ENCODE measurements at regions not wholly inside any gene's neighbourhood (a gene's known extent, or its start where the extent isn't known, plus 50 kb on each side); places are given as distances from the start of the nearest gene placed in this dataset.

DNA sequence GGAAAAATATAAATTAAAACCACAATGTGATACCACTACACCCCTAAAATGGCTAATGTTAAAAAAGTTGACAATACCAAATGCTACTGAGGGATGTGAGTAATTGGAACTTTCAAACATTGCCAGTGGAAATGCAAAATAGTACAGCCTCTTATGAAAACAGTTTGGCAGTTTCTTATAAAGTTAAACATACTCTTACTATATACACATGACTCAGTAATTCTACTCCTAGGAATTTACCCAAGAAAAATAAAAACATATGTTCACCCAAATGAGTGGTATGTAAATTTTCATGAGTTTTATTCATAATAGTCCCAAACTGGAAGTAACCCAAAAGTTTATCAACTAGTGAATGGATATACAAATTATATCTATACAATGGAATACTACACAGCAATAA, 228.0 kb downstream of the CYP26B1 start:
- DNase-seq, result no peak

DNA sequence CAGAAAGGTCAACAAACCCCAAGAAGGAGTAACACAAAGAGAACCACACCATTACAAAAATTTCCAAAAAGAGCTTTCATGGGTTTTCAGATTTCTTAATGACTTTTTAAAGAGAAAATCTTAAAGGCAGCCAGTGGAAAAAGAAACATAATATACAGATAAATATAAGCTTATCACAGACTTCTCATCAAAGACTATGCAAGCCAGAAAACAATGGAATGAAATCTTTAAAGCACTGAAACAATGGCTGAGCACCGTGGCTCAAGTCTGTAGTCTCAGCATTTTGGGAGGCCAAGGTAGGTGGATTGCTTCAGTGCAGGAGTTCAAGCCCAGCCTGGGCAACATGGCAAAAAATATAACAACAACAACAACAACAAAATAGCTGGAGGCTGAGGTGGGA, 237.4 kb downstream of the CYP26B1 start:
- no peak for DNase-seq

DNA sequence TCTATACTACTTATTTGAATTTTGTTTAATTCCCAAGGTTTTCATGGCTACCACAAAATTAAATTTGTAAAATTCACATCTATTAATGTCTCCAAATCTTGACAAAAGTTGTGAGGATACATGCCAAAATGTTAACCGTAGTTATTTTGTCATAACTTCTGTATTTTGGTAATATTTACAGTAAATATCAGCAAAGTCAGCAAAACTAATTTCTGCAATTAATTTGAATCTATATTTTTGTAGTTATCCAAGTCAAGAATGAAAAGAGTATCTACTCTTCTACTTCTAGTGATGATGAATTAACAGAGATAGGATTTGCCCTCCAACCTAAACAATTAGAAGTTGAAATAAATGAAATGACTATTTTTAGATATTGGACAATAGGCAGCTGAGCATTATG, 238.9 kb downstream of the CYP26B1 start:
- DNase-seq, result no peak

DNA sequence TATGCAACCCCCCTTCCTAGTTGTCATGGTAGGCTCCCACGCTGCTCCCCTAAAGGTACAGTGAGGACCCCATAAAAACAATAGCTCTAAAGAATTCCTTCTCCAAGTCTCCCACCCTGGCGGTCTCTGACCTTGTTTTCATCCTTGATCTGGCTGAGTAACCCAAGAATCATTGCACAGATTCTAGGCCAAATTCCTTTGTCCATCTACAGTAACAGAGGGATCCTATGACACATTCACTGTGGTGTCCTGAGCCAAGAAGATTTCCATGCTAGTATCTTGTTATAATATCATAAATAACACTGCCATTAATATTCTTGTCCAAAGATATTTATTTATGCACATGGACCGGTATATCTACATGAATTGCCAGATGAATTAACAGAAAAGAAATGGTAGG, 240.2 kb downstream of the CYP26B1 start:
- DNase-seq, result no peak

DNA sequence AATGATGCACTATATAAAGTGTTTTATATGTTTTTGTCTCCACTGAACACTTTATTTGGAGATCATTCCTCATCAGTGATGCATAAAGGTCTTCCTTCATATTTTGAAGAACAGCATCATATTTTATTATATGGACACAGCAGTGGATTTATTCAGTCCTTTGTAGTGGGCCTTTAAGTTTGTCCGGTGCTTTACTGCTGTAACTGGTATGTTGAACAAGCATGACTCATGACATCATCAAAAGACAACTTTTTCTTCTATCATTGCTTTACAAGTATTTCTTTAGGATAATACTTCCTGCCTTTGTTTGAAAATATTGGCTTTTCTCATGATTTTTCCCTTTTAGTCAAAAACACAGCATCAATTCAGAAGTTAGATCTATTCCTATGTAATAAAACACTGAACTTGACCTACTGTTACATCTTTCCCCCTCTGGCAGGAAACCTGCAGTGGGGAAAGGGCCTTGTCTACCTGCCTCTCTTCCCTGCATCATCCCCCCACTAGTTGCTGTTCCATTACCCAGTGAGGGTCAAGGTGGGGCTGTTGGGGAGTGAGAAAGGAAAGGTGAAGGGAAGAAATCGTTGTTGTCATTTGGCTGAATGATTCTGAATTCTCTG, 241.2 kb downstream of the CYP26B1 start:
- DNase-seq, result no peak

DNA sequence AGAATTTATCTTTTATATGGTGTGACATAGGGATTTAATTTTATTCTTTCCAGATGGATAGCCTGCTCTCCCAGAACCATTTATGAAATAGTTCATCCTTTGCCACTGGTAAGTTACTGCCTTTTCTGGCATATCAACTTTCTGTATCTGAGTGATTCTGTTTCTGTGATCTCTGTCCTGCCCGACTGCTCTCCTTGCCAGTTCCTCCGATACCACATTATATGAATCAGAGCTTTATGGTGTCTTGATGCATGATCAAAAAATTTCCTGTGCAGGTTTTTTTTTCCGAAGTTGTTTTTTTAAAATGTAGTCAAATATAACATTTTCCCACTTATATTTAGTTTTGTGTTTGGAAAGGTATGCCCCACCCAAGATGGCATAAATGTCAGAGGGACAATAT, 242.5 kb downstream of the CYP26B1 start:
- DNase-seq, result no peak

DNA sequence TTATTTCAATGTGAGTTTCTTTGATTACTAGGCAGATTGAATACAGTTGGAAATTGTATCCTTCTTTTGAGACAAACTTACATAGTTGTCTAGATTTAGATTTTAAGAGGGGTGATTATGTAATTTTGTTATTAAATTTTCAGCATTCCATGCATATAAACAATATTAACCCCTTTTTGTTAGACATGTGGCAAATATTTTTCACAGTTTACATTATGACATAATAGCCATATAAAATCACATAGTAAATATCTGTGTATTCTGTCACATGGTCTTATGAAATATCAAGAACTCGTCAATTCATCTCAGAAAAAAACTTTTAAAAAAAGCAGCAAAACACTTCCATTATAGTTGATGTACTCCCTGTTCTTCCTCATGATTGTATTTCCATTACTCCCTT, 243.8 kb downstream of the CYP26B1 start:
- DNase-seq, result no peak

DNA sequence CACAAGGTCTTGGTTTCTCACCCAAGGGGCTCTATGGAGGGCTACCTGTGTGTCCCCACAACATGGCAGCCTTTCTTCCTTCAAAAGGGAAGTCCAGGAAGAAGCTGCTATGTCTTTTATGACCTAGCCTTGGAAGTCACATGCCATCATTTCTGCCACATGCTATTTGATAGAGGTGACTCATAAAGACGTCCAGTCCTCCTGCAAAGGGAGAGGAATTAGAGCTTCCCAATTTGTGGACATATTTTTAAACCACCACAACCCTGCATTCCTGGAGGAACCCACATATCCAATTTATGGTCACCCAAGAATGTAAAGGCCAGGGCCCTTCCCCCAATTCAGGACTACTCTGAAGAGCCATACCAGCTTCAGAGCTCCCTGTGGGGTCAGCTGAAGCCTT, 246.2 kb downstream of the CYP26B1 start:
- peak; percentile 18 for DNase-seq

DNA sequence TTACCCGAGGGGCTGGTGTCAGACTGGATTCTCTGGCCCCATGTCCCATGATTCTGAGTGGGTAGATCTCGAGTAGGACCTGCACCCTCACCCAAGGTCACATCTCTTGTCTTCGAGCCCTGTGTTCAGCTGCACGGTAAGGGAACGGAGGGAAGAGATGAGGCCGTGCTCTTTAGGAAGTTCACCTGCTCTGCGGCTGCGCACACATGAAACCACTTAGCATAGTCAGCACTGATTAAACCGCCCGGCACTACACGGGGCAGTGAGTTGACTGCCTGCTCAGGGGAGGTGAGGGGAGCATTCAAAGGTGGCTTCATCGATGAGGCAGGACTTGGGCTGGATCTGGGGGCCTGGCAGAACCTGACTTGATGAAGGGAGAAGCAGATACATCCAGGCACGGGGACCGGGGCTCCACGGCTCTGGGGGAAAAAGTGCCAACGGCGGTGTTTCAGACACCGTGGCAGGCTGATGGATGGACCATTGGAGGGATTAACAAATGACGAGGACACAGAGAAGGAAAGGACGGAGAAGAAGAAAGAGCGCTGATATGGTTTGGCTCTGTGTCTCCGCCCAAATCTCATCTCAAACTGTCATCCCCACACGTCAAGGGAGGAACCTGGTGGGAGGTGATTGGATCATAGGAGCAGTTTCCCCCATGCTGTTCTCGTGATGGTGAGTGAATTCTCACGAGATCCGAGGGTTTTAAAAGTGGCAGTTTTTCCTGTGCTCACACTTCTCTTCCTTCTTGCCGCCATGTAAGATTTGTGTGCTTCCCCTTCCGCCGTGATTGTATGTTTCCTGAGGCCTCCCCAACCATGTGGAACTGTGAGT, 248.6 kb downstream of the CYP26B1 start:
- peak; percentile 16 for DNase-seq

DNA sequence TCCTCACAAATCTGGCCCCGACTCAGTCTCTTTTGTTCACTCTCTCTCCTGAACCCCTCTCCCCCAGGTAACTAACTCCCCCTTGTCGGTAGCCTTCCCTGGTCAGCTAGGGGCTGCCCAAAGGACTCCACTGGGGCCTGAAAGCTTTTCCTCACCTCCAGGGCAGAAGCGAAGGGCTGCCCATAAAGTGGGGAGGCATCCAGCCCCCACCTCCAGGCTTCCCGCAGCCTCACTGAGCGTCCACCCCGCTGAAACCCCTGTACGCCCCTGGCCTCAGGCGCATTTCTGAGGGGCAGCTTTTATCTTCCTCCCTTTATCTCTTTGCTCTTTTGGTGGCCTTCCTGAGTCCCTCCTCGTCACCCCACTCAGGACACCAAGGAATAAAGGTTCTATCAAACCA, 249.3 kb downstream of the CYP26B1 start:
- peak; percentile 2 for DNase-seq

DNA sequence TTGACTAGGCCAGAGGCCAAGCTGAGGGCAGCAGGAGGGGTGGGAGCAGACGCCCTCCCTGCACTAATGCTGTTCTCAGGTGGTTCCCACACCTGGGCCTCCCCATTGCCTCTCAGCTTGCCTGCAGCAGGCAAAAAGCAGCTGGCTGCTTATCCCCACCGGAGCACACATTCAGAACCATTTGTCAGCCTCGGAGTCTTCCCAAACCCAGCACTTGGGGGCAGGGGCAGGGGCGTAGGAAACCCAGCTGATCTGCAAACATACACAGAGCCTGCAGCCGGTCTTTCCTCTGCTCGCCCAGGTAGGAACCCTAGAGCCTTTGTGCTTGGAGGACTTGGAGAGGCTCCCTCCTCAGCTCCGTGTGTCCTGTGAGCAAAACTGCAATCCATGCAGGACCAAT, 249.8 kb downstream of the CYP26B1 start:
- no peak for DNase-seq

DNA sequence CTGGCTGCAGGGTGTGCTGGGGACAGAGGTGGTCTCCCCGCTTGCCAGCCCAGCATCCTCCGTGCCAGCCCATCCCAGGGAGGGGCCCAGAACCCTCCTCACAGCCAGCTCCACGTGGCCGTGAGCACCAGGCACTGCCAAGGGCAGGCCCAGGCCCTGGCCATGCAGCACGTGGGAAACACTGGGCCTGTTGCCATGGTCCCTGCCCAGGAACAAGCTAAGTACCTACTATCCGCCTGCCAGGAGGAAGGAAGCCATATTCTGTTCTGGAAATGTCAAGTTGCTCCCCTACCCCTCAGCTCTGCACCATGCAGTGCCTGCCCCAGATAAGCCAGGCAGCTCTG, 250.6 kb downstream of the CYP26B1 start:
- peak; percentile 8 for DNase-seq

DNA sequence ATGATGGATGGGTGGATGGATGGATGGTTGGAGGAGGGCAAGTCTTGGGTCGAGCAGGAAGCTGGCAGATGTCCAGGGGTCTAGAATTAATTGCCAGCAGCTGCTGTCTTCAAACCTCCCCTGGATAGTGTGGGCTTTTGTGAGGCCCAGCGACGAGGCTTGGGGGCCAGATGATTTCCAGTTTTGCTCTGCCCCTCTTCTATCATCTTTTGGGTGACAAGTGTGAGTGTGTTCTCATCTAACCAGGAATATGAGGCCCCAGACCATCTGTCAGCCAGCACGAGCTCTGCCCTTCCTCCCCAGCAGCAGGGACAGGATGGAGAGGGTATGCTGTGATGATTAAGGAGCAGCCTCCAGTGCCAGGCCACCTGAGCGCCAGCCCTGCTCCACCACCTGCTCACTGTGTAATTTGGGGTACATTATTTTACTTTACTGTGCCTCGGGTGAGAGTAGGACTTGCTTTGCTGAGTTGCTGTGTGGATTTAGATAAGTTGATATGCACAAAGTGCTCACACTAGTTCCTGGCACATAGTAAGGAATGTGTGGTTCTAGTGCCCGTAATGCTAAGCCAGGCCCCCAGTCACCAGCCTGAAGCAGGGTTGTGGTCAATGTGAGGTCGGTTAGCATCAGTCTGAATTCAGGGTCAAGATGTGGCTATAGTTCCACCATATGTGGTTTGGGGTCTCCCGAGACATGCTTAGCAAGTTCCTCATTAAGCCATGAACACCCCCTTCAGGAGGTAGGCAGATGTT, 251.1 kb downstream of the CYP26B1 start:
- DNase-seq, result peak; percentile 3

DNA sequence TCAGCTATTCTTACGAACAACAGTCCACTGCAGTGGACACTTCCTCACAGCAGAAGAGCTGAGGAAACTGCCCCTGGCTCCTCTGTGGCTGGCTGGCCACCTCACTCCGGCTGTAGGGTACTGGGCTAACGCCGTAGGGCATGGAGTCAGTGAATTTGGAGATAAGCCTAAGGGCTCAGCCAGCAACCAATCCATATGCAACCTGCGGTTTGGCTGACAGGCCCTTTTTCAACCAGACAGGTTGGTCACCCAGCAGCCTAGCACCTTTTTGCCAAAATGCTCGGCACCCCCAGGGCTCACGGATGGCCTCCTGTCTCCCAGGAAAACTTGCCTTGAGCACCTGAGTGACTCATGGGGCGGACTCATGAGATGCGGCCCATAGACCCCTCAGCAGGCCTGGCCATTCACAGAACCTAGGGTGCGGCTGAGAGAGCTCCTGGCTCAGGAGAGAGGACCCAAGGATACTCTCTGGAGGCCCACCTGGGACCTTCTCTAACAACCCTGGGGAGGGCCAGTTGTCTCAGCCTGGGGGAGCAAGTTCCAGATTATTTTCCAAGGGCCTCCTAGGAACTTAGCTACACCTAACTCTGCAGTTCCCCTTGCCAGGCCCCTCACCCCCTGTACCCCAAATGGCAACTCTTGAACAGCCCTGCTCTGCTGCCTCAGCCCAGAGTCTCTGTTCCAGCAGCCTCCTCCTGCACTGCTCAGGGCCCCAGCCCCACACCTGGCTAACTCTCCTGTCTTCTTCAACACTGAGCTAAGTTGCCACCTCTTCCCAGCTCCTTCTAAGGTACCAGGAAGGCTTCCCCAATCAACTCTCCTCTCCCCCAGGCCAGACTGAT, 252.1 kb downstream of the CYP26B1 start:
- peak; percentile 10 for DNase-seq

DNA sequence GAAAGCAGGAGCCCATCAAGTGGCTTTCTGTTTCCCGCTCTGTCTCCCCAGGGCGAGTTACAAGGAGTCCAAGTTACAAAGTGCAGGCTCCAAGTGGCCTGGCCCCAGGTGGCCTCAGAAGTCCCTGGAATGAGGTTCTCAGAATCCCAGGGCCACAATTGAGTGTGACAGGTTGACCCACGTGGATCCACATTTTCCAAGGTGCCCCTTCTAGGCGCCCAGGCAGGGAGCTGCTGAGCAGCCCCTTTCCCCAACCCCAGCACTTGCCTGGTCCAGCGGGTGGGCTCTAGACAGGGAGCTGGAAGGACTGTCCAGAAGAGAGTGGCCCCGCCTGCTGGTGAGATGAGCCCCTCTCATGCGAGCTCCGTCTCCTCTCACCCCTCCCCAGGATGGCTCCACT, 253.4 kb downstream of the CYP26B1 start:
- peak; percentile 9 for DNase-seq

DNA sequence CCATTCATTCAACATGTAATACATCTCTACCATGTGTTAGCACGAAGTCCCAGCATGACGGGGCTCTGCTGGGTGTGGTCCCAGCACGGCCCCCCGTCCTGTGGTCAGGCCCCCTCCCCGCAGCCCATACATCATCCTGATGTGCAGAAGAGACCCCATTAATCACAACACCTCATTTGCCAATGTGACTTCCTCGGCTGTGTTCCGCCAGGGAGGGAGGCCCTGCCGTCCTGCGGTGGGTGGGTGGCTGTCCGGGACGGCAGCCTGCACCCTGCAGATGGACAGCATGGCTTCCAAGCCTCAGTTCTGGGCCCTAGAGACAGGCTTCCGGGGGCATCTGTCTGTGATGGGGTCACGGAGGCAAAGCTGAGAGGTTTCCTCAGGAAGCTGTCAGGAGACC, 254.0 kb downstream of the CYP26B1 start:
- no peak for DNase-seq

DNA sequence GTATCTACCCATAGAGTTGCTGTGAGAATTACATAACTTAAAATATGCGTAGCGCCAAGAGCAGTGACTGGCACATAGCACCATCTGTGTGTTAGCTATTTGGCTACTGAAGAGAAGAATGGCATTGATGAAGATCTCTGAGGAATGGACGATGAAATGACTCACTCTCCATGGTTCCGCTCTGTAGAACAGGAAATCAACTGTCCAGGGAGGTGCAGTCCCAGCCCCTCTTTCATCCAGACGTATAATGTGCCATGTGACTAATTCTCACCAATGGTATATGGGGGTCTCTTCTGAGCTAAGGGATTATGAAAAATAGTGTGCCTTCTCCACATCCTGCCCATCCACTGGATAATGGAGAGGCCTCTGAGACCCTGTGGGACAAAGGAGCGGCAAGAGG, 254.8 kb downstream of the CYP26B1 start:
- no peak for DNase-seq

DNA sequence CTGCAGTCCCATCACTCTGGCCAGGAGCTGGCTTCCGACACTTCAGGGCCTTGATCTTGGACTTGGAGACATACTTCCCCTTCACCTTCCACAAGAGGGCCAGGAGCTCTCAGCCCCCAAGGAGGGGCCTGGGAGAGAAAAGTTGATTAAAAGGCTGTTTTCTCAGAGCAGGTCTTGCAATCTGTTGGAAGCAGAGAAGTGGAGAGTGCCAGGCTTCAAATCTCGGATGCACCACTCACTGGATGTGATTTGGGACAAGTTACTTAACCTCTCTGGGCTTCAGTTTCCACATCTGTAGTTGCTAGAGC, 255.3 kb downstream of the CYP26B1 start:
- no peak for DNase-seq

DNA sequence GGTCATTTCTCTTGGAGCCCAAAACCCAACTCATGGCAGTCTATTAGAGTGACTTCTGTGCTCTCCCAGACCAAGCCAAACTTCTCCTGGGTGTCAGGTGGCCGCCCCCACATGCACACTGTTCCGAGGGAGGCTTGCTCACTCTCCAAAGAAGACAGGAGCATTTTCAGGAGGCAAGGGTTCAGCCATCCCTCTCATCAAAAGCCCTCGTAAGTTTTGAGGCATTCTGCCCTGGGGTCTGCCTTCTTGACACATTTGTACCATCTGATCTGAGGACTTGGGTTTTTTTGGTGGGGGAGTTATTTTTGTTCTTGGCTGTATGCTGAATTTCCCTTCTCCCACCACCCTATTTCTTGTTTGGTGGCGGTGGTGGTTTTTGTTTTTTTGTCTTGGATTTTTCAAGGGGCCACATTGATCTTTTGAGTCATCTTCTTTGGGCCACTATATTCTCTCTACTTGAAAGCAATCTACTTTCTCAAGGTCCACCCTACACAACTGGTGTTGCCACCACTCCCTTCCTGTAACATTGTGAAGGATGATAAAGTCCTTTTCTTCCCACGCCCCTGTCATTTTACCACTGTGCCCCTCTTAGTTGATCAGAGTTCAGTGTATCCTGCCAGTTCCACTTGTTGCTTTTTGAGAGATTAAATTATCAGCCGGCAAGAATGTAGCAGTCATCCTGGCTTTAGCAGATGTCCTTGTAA, 255.8 kb downstream of the CYP26B1 start:
- DNase-seq, result no peak

DNA sequence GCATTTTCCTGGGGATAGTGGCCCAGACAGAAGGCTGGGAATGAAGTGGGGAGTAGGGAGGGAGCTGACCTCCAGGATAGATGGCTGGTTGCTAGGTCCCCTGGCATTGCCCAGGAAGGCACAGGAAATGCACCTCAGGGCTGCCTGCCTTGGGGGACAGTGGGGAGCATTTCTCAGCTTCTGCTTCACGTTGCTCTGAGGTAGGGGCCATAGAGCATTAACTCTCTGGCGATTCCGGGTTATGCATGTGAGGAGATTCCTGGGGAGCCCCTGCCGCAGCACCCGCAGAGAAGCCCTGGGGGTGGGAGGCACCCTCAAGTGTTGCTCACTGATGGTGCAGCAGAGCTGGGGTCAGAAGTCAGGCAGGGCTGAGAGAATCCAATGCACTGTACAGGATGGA, 256.5 kb downstream of the CYP26B1 start:
- no peak for DNase-seq

DNA sequence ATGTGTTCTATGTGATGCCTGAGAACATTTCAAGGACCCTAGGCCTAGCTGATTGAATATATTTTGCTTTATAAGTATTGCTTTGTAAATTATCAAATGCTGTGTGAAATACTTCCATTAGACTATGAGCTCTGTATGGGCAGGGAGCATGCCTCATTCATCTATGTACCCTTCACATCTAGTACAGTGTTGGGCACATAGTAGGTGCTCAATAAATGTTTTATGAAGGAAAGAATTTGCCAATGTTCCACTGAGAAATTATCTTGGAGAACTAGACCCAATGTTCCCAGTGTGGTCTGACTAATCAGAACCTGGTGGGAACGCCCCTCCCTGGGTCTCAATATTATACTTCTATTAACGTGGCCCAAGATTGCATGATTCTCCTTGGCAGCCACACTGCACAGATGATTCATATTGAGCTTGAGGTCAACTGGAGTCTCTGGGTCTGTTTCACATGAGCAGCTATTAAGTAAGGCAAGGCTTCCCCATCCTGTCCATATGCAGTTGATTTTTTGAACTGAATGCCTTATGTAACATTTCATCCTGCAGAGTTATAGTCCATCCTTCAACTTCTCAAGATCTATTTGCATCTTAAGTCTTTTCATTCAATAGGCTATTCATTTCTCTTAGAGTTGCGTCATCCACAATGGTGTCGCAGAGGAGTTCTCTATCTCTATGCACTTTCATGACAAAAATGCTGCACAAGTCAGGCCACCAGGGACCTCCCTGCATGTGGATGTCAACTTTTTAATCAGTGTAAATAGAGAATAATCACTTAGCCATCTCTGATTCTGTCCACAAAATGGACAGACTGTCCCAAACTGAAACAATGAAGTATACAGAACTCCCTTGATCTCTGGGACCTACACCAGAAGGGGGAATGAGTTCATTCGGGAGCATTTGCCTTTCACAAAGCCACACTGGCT, 257.6 kb downstream of the CYP26B1 start:
- DNase-seq, result no peak

All from stimulated activated CD8-positive, alpha-beta memory T cell treated with anti-CD3 and anti-CD28 coated beads, Interleukin-4, amount 100 ng/mL, for 48 hours (primary cell).